ENCODE measurements at regions not wholly inside any gene's neighbourhood (a gene's known extent, or its start where the extent isn't known, plus 50 kb on each side); places are given as distances from the start of the nearest gene placed in this dataset.
A peak's percentile ranks its signal among the peaks of the same experiment; 100 is the strongest.
"Not testable (repeated sequence)": the region's sequence is repeated elsewhere in the genome, so short reads cannot be mapped to it uniquely, and the experiment has no call there.

GRCh38 chr10:78215645-78216044 lies 182.0 kb downstream of the RPS24 start:
- no peak for TF ChIP-seq POLR2A (IDR thresholded peaks at IDR 0.05)
- Histone ChIP-seq H3K27me3 (no peaks in the 10 kb centered on the region), H3K4me1 (peaks cover 22 to 33% of the 10 kb centered on the region in 2 donors), H3K4me3 (replicated peaks in 1 of 3) (no peak overlapping the region), H3K36me3 (no peaks in the 10 kb centered on the region), H3K9me3 (no peaks in the 10 kb centered on the region), H3K27ac (peak overlapping the region; percentile 6 to 52 (median 33))
- DNase-seq: peak; percentile 92 to 95
- intact Hi-C loops (cut with DNase I): no loop called here
- 16 to 34% methylated on average over 6 to 11 of the region's 12 CpGs for WGBS, 2 donors

GRCh38 chr10:78217336-78217735 lies 183.7 kb downstream of the RPS24 start:
- no peaks in the 10 kb centered on the region for H3K36me3 ChIP-seq
- peaks cover 15 to 25% of the 10 kb centered on the region in 2 donors for H3K4me1 ChIP-seq
- no peak overlapping the region for H3K4me3 ChIP-seq (replicated peaks in 1 of 3)
- TF ChIP-seq CTCF (IDR thresholded peaks at IDR 0.05): no peak
- no peak for TF ChIP-seq POLR2A (IDR thresholded peaks at IDR 0.05)
- peak; percentile 26 to 38 for DNase-seq
- no peaks in the 10 kb centered on the region for H3K27me3 ChIP-seq
- H3K9me3 ChIP-seq: no peaks in the 10 kb centered on the region
- intact Hi-C loops (cut with DNase I): no loop called here
- no peak overlapping the region for H3K27ac ChIP-seq
- 36 to 45% methylated on average over 5 of the region's 6 CpGs for WGBS, 2 donors

GRCh38 chr10:78218798-78219490 lies 185.3 kb downstream of the RPS24 start:
- Histone ChIP-seq H3K27ac (no peak overlapping the region), H3K9me3 (no peaks in the 10 kb centered on the region), H3K4me3 (replicated peaks in 1 of 3) (no peak overlapping the region), H3K36me3 (no peaks in the 10 kb centered on the region), H3K27me3 (no peaks in the 10 kb centered on the region), H3K4me1 (peaks cover 13 to 18% of the 10 kb centered on the region in 2 donors)
- 94 to 95% methylated on average over 15 of the region's 15 CpGs for WGBS, 2 donors
- TF ChIP-seq CTCF (IDR thresholded peaks at IDR 0.05) (no peak), POLR2A (IDR thresholded peaks at IDR 0.05) (no peak)
- intact Hi-C loops (cut with DNase I): no loop called here
- DNase-seq: no peak

GRCh38 chr10:78219568-78219967 lies 185.9 kb downstream of the RPS24 start:
- WGBS, 2 donors: 75 to 100% methylated on average over 4 of the region's 4 CpGs
- H3K27me3 ChIP-seq; H3K36me3 ChIP-seq; DNase-seq; H3K4me3 ChIP-seq (replicated peaks in 1 of 3); H3K27ac ChIP-seq; intact Hi-C loops (cut with DNase I); H3K9me3 ChIP-seq: not testable (repeated sequence)
- peaks cover 13 to 18% of the 10 kb centered on the region in 2 donors for H3K4me1 ChIP-seq

- Histone ChIP-seq H3K27ac (no peak overlapping the region), H3K4me1 (peaks cover 5 to 9% of the 10 kb centered on the region in 2 donors), H3K27me3 (no peaks in the 10 kb centered on the region), H3K36me3 (no peaks in the 10 kb centered on the region), H3K9me3 (no peaks in the 10 kb centered on the region), H3K4me3 (replicated peaks in 1 of 3) (no peak overlapping the region)
- no peak for TF ChIP-seq POLR2A (IDR thresholded peaks at IDR 0.05)
- TF ChIP-seq CTCF (IDR thresholded peaks at IDR 0.05): no peak
- 78 to 100% methylated on average over 2 of the region's 2 CpGs for WGBS, 2 donors
- intact Hi-C loops (cut with DNase I): no loop called here
- DNase-seq: no peak
Observed at GRCh38 chr10:78220781-78221180, 187.1 kb downstream of the RPS24 start.

- Histone ChIP-seq H3K27me3 (no peaks in the 10 kb centered on the region), H3K9me3 (no peaks in the 10 kb centered on the region), H3K27ac (no peak overlapping the region), H3K4me3 (replicated peaks in 1 of 3) (no peak overlapping the region), H3K4me1 (peaks cover 0 to 3% of the 10 kb centered on the region in 2 donors), H3K36me3 (no peaks in the 10 kb centered on the region)
- no peak for TF ChIP-seq POLR2A (IDR thresholded peaks at IDR 0.05)
- no peak for TF ChIP-seq CTCF (IDR thresholded peaks at IDR 0.05)
- intact Hi-C loops (cut with DNase I): no loop called here
- DNase-seq: no peak
- WGBS, 2 donors: 90 to 91% methylated on average over 10 to 11 of the region's 11 CpGs
Observed at GRCh38 chr10:78222096-78222790, 188.6 kb downstream of the RPS24 start.

Measured in thyroid gland (tissue), 4 donors.